PFSK-1 (cell line): ENCODE measurements at regions not wholly inside any gene's neighbourhood (a gene's known extent, or its start where the extent isn't known, plus 50 kb on each side); places are given as distances from the start of the nearest gene placed in this dataset.

Experiments
- FOXP2 ChIP-seq: optimal IDR thresholded peaks from 2 replicates; pipeline ENCODE3; 2011; ENCODE audit warnings: borderline replicate concordance, control low read depth, inconsistent platforms; ENCODE audit not compliant: insufficient read depth; ENCODE audit errors: extremely low read length, extremely low read depth
- POLR2AphosphoS5 ChIP-seq: IDR thresholded peaks from 2 replicates; pipeline ENCODE4 v1.6.1; 2012; ENCODE audit warnings: low read depth, mild to moderate bottlenecking, control low read depth, low read length, moderate library complexity
- SIN3A ChIP-seq: IDR thresholded peaks from 2 replicates; pipeline ENCODE4 v1.6.1; 2012; ENCODE audit warnings: mild to moderate bottlenecking, low read length, moderate library complexity, borderline replicate concordance; ENCODE audit not compliant: insufficient read depth
- TAF1 ChIP-seq: IDR thresholded peaks from 2 replicates; pipeline ENCODE4 v1.6.1; 2012; ENCODE audit warnings: low read length, control low read depth, borderline replicate concordance; ENCODE audit not compliant: insufficient read depth
- TF ChIP-seq, protein P1 (sequence below), 2 experiments: IDR thresholded peaks; 2 replicates each; pipeline versions ENCODE4 v1.6.1 to v1.8.0; 2011 to 2012; ENCODE audit warnings: low read depth in 2 of 2, low read length in 2 of 2, control low read depth in 1 of 2, inconsistent platforms in 1 of 2, mild to moderate bottlenecking in 1 of 2, moderate library complexity in 1 of 2; ENCODE audit not compliant: insufficient read depth in 1 of 2

DNA sequence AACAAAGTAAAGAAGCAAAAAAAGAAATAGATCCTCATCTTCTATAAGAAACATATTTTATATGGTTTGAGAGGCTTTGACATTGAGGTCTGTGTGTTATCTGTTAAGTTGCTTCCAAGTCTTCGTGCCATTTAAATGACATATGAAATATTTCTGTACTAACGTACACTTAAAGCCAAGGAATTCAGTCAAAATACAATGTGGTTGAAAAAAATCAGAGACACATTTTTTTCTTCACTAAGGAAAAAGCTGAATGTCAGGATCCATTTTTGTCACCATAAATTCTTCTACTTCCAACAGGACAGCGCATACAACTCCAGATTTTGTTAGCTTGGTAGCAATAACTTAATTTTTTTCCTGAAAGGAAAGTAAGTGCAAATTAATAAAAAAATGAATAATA lies 168.5 kb downstream of the FAT4 start:
- TF ChIP-seq, protein P1, sequence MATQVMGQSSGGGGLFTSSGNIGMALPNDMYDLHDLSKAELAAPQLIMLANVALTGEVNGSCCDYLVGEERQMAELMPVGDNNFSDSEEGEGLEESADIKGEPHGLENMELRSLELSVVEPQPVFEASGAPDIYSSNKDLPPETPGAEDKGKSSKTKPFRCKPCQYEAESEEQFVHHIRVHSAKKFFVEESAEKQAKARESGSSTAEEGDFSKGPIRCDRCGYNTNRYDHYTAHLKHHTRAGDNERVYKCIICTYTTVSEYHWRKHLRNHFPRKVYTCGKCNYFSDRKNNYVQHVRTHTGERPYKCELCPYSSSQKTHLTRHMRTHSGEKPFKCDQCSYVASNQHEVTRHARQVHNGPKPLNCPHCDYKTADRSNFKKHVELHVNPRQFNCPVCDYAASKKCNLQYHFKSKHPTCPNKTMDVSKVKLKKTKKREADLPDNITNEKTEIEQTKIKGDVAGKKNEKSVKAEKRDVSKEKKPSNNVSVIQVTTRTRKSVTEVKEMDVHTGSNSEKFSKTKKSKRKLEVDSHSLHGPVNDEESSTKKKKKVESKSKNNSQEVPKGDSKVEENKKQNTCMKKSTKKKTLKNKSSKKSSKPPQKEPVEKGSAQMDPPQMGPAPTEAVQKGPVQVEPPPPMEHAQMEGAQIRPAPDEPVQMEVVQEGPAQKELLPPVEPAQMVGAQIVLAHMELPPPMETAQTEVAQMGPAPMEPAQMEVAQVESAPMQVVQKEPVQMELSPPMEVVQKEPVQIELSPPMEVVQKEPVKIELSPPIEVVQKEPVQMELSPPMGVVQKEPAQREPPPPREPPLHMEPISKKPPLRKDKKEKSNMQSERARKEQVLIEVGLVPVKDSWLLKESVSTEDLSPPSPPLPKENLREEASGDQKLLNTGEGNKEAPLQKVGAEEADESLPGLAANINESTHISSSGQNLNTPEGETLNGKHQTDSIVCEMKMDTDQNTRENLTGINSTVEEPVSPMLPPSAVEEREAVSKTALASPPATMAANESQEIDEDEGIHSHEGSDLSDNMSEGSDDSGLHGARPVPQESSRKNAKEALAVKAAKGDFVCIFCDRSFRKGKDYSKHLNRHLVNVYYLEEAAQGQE (IDR thresholded peaks at IDR 0.05; ENCODE audit: insufficient read depth in 1 of 2, low read depth in 2 of 2, low read length in 2 of 2), result no peak
- TF ChIP-seq POLR2AphosphoS5, result no peak

DNA sequence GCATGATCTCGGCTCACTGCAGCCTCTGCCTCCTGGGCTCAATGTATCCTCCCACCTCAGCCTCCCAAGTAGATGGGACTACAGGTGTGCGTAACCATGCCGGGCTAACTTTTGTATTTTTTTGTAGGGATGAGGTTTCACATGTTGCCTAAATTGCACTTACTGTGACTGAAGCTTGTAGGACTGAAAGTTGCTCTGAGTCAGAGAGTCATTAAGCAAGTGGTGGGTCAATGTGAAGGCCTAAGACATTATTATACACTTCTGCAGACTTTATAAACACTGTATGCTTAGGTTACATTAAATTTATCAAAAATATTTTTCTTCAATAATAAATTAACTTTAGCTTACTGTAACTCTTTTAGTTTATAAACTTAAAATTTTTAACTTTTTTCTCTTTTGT lies 170.2 kb downstream of the FAT4 start:
- TF ChIP-seq POLR2AphosphoS5, result no peak
- no peak for TF ChIP-seq SIN3A
- no peak for TF ChIP-seq TAF1
- TF ChIP-seq FOXP2, result no peak
- TF ChIP-seq, protein P1 (IDR thresholded peaks at IDR 0.05; ENCODE audit: insufficient read depth in 1 of 2, low read depth in 2 of 2, low read length in 2 of 2), result no peak

DNA sequence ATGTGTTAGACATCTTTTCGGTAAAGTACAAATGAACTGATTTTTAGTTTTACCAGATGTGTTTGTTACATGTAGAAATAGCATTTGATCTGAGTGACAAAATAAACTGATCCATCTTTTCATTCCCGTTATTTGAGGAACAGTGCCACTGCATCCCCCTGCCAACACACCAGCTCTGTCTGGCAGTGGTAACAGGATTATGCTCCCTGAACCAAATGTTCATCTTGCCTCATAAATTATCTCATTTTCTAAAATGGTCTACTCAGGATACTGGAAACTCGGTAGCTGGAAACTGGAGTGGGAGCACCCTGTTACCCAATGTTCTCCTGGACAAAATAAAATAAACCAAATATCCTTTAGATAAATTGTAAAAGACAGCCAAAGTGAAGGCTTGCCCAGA lies 171.6 kb downstream of the FAT4 start:
- TF ChIP-seq POLR2AphosphoS5 (no peak), TAF1 (no peak), FOXP2 (no peak), SIN3A (no peak)
- TF ChIP-seq, protein P1 (IDR thresholded peaks at IDR 0.05; ENCODE audit: insufficient read depth in 1 of 2, low read depth in 2 of 2, low read length in 2 of 2), result no peak

DNA sequence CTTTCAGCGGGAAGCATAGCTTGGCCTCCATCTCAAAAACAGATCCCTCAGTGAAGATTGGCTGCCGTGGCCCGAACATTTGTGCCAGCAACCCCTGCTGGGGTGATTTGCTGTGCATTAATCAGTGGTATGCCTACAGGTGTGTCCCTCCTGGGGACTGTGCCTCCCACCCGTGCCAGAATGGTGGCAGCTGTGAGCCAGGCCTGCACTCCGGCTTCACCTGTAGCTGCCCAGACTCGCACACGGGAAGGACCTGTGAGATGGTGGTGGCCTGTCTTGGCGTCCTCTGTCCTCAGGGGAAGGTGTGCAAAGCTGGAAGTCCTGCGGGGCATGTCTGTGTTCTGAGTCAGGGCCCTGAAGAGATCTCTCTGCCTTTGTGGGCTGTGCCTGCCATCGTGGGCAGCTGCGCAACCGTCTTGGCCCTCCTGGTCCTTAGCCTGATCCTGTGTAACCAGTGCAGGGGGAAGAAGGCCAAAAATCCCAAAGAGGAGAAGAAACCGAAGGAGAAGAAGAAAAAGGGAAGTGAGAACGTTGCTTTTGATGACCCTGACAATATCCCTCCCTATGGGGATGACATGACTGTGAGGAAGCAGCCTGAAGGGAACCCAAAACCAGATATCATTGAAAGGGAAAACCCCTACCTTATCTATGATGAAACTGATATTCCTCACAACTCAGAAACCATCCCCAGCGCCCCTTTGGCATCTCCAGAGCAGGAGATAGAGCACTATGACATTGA lies 175.4 kb downstream of the FAT4 start:
- TF ChIP-seq, protein P1 (IDR thresholded peaks at IDR 0.05; ENCODE audit: insufficient read depth in 1 of 2, low read depth in 2 of 2, low read length in 2 of 2), result no peak
- no peak for TF ChIP-seq SIN3A
- no peak for TF ChIP-seq TAF1
- no peak for TF ChIP-seq FOXP2
- no peak for TF ChIP-seq POLR2AphosphoS5

DNA sequence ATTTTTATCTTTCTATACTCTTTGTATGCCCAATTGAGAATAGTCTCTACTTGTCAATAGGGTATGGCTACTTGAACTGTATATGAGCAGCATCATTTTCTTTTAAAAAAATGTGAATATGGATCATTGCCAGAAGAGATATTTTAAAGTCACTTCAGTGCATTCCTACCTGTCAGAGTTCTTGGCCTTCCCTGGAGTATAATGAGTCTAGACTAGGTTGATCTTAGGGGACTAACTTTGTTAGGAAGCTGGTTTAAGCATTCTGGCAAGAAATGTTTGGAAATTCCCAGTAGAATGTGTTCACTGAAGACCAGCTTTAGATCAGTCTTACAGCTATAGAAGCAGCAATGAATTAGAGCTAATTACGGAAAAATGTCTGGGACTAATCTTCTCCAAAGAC lies 178.2 kb downstream of the FAT4 start:
- TF ChIP-seq POLR2AphosphoS5 (no peak), TAF1 (no peak), FOXP2 (no peak), SIN3A (no peak)
- TF ChIP-seq, protein P1 (IDR thresholded peaks at IDR 0.05; ENCODE audit: insufficient read depth in 1 of 2, low read depth in 2 of 2, low read length in 2 of 2), result no peak
